NCI-H524 treated with DMSO at 0.1 percent for 48 hours (cell line): ENCODE measurements at regions not wholly inside any gene's neighbourhood (a gene's known extent, or its start where the extent isn't known, plus 50 kb on each side); places are given as distances from the start of the nearest gene placed in this dataset.
"Not testable (repeated sequence)": the region's sequence is repeated elsewhere in the genome, so short reads cannot be mapped to it uniquely, and the experiment has no call there.

ENCODE experiments used
- DNase-seq: peaks from one replicate; lab custom pipeline; 2025; lab: John Stamatoyannopoulos, UW

DNA sequence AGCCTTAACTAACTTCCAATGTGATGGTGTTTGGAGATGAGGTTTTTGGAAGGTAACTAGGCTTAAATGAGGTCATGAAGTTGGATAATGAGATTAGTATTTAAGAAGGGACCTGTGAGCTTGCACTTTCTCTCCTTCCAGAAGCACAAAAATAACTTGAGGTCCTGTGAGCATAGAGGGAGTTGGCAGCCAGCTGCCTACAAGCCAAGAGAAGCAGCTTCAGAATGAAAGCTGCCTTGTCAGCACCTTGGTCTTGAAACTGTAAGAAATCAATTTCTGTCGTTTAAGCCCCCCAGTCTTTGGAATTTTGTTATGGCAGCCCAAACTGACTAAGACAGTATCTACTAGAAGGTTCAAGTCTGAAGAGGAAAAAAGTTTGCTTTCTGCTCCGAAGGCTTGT lies 280.2 kb upstream of the GALNTL6 start:
- DNase-seq = no peak

DNA sequence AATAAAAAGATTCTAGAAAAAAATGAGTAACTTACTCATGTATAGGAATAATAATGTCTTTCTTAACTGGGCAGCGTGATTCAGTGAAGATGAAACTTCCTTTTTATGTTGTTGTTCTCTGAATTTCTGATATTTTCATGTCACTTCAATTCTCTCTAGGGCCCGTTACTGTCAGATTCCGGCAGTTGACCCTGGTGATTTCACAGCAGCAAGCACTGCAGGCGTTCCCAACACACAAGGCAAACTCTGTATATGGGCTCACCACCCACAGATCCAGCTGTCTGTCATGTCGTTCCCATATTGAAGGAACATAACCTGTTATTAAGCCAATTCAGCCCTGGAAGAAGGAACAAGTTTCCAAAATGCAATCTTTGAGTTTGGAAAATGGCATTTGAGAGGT lies 288.3 kb upstream of the GALNTL6 start:
- DNase-seq = no peak

DNA sequence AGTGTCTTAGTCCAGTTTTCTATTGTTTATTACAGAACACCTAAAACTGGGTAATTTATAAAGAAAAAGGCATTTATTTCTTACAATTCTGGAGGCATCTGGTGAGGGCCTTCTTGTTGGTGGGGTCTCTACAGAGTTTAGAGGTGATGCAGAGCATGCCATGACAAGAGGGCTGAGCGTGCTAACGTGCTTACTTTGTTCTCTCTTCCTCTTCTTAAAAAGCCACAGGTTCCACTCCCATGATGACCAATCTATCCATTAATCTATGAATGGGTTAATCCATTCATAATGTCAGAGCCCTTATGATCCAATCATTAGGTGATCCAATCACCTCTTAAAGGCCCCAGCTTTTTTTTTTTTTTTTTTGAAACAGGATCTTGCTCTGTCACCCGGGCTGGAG lies 291.5 kb upstream of the GALNTL6 start:
- no peak for DNase-seq

DNA sequence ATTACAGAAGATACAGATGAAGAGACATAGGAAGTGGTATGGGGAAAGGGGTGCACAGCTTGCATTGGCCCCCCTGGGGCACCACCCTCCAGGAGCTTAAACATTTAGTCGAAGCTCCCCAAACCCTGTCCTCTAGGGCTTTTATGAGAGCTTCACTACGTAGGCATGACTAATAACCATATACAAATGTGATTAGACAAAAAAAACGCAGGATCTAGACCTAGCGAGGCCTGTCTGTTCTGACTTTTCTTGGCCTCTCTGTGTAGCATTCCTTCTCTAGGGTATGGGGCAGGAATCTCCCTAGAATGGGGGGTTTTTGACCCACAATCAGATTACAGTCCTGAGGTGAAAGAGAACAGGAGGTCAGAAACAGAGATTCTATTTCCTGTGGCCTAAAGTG lies 293.7 kb upstream of the GALNTL6 start:
- no peak for DNase-seq

DNA sequence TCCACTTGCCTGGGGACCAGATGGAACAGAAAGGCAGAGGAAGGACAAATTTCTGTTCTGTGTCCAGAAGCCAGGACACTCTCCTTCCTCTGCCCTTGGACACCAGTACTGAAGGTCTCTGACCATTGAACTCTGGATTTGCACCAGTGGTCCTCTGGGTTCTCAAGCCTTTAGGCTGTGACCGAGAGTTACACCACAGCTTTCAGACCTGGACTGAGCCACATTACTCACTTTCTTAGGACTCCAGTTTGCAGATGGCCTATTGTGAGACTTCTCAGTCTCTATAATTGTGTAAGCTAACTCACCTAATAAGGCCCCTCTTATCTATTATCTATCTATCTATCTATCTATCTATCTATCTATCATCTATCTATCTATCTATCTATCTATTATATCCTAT lies 295.3 kb upstream of the GALNTL6 start:
- DNase-seq = no peak

DNA sequence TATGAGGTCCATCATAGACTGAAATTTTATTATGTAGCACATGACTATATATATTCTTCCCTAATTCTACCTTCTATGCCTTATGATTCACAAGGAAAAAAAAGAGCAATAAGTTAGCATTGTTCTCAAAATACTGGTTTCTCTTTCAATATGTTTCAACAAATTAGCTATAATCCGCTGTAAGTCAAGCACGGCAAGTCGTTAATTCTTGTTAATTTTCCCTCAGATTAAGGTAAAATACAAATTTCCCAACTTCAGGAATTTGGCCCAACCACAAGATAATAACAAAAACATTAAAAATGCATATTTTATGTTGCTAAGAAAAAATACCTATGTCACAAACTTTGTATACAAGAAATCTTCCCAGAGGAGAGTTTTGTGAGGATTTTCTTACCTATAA lies 296.5 kb upstream of the GALNTL6 start:
- no peak for DNase-seq

DNA sequence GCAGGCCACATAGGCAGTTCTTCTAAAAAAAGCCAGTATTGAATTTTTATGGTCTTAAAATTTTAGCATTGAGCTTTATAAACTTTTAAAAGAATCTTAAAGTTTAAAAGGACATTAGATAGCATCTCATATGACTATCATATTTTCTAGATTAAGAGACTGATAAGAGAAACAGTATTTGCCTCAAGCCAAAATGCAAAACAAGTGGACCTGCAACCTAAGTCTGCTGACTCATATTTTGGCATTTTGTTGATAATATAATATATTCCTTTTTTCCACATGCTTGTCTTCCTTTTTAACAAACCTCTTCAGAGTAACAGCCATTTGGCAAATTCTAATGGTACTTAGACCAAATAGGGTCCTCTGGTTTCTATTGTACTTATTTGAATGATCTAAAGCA lies 328.5 kb upstream of the GALNTL6 start:
- no peak for DNase-seq

DNA sequence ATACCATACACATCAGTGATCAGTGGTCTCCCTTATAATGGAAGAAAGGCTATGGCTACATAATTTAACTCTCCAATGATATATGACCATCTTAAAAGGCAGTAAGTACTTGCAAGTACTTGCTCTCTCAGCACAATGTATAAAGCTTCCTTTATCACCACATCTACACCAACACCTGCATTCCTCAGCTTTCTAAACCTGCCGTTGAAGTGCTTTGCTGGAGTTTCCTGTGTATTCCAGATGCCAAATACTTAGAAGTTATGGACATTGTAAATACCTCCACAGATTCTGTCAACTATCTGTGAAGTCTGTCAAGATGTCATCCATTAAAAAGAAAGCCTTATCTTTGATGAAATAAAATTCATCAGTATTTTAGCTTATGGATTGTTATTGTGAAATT lies 335.0 kb upstream of the GALNTL6 start:
- DNase-seq = no peak

DNA sequence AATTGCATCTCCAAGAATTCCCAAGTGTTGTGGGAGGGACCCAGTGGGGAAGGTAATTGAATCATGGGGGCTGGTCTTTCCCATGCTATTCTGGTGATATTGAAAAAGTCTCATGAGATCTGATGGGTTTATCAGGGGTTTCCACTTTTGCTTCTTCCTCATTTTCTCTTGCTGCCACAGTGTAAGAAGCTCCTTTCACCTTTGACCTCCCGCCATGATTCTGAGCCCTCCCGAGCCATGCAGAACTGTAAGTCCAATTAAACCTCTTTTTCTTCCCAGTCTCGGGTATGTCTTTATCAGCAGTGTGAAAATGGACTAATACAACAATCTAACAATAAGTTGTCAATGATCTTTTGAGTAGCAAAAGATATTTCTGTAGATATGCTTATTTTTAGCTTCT lies 338.1 kb upstream of the GALNTL6 start:
- DNase-seq = not testable (repeated sequence)

DNA sequence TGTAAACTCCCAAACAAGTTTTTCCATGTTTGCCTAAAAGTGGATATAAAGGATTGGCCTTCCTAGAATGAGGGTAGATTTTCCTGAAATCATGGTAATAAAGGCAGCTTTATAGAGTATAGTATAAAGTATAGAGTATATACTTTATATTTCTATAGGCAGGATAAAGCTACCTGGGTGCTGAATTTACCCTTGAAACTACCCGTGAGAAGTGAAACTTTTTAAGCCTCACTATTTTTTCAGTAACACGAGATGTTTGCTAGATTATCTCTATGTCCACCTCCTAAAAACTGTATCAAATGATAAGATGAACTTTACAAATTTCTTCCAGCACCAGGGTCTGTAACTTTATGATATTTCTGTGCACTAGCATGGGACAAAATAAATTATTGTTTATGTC lies 340.0 kb upstream of the GALNTL6 start:
- DNase-seq = no peak

DNA sequence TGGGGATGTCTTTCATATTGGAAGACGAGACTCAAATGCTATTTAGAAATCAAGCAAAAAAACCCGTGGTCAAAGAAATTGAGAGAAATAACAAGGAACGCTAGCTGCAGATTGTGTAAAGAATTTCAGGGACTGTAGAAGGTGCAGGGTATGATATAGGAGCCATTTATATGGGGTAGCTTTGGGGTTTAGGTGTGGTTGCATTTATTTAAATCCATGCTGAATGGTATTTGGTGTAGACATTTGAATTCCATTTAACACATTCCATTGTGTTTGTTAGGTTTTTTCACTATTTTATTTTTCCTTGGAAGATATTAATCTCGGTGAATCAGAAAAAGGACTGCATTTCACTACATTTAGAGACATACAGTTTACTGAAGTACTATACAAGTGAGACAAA lies 341.0 kb upstream of the GALNTL6 start:
- DNase-seq = no peak

DNA sequence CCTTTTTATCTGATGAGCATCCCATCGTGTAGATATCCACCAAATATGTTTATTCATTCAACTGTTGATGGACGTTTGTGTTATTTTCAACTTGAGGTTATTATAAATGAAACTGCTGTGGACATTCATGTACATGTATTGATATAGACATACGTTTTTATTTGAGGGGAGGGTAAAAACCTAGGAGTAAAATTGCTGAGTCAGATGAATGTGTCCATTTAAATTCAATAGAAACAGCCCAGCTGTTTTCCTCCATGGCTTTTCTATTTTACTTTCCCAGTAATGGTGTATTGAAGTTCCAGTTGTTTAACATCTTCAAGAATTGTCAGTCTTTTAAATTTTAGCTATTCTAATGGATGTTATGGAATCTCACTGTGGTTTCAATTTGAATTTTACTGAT lies 348.7 kb upstream of the GALNTL6 start:
- no peak for DNase-seq

DNA sequence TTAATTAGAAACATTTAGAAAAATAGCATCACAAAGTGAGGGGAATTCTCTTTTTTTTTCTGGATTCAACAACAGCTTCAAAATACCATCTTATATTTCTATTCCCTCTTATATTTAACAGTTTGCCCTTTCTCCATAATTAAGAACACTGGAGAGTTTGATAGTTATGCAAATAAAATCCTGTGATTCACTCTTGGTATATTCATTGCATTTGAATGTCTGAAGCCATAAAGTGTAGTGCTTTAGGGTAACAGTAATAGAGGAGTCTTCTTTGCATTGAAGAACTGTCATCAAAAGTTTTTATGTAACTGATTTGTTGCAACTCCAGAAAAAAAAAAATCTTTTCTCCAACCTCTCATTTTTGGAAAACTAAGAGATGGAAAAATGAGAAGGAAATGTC lies 352.0 kb upstream of the GALNTL6 start:
- no peak for DNase-seq

DNA sequence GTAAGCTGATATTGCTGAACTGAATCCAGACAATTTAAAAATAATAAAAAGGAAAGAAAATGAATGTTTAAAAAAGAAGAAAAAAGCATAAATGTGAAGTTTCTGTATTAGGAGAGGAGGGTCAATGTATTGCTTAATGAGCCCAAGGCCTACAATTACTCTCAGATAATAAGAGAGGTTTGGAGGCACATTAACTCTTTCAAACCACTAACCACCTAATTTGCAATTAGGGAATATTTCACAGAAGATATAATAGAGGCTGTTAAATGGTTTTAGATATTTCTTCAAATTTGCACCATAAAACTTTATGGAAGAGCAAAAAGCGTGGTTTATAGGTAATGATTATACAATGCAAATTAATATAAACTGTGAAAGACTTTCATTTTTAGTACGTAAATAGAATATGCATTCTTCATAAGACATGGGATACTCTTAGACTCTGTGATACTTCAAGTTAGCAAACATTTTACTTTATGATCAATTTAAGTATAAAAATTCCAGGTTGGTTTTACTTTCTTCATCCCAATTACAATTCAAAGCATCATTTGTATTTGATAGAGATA lies 364.2 kb upstream of the GALNTL6 start:
- DNase-seq = no peak

DNA sequence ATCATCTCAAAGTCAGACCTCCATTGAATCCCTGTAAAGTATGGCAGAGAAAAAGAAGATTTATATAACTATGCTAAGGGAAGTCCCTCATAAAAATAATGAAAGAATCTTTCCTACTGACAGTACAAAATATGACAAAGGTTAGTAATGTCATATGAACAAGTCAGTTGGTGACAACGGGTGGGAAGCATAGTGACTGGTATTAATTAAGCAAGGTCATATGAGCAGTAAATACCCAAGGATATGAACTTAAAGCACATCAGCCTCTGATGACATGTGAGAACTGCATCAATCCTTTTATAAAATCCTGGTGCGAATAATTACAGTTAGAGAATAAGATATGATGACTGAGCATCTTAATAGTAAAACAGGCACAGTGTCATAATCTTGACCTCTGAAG lies 364.8 kb upstream of the GALNTL6 start:
- no peak for DNase-seq

DNA sequence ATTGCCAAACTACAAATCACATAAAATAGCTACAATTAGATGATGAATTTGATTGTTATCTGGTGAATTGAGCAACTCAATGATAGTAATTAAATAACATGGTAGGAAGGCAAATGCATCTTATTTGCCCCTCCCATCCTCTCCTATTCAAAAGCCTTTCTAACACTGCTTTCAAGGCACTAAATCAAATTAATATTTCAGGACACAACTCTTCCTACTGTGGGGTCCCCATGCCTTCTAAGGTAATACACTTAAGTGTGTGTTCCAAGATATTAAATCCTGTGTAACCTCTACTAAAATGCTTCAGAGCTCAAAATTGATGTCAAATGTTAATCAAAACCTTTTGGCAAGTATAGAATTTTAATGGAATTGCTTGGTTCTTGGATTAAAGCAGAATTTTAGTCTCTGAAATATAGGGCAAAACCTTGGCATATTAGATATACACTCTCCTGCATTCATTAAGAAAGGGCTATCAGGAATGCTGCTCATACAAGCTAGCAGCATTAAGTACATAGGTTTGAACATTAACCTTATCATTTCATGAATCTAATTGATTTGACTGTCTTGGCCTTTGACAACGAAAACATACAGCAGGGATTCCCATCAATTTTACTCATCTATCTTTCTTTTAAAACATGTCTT lies 371.8 kb upstream of the GALNTL6 start:
- no peak for DNase-seq

DNA sequence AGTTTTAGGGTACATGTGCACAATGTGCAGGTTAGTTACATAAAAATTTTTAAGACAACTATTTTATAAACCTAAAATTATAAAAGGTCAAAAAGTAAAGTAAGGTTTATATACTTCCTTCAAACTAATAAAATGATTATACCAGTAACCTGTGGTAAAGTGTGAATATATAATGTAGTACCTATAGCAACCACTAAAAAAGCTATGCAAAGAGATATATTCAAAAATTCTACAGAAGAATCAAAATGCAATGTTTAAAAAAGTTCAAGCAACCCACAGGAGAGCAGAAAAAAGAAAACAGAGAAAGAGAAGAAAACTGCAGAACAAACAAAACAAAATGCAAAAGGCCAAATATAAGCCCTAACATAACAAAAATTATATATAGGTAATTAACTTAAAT lies 379.5 kb upstream of the GALNTL6 start:
- no peak for DNase-seq

DNA sequence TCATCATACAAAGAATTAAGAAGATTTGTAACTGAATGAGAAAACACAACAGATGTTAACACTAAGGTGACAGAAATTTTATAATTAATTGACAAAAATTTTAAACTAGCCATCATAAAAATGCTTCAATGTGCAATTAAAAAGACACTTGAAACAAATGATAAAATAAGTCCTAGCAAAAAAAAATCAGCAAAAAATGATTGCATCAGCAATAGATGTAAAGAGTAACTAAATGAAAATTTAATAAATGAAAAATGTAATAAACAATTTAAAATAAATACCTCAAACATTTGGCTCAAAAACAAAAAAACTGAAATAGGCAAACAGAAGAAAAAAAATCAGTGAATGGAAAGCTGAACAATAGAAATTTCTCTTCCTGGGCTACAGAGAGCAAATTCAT lies 380.7 kb upstream of the GALNTL6 start:
- no peak for DNase-seq

DNA sequence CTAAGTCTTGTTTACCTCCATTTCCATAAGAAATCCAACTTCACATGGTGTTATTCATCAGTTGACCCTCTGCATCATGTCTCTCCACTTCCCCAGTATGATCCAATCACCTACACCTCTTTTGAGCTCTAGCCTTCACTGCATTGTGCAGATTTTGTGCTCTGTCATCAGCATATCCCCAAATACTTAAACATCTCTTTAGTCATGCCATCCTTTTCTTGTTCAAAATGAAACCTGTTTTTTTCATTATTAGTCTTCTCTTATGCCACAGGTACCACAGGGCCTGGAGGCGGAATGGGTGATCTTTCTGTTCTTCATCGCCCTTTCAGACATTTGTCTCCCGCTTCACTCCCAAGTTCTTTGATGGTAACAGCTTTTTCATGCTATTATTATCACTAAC lies 382.7 kb upstream of the GALNTL6 start:
- no peak for DNase-seq

DNA sequence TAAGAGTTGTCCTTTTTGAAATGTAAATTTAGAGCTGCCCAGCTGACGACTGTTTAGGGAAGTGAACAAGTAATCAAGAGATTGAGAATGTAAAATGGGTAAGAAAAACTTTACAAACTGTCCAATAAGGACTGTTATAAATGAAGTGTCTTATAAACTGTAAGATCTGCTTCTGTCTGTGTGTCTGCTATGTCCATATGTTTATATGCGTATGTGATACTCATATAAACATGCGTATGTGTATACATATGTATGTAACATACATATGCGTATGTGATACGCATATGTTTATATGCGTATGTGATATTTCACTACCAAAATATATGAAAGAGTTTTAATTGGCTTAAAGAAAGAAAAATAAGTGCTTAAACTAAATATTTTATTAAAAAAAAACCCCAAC lies 416.0 kb upstream of the GALNTL6 start:
- no peak for DNase-seq

DNA sequence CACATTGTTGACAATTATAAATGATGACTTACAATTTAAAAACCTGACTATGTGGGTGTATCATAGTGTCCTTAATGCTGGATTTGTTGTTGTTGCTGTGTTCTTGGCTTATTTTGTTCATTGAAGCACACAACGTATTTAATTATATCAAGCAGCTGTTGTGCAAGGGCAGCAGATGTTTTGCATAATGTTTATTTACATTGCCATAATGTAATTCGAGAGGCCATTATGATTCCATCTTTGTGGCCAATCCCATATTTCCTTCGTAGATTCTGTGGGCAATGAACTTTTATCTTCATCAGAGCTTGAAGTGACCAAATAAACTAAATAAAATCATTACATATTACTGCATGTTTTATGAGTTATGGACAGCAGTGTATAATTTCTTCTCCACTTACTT lies 422.6 kb upstream of the GALNTL6 start:
- DNase-seq = peak; percentile 19

DNA sequence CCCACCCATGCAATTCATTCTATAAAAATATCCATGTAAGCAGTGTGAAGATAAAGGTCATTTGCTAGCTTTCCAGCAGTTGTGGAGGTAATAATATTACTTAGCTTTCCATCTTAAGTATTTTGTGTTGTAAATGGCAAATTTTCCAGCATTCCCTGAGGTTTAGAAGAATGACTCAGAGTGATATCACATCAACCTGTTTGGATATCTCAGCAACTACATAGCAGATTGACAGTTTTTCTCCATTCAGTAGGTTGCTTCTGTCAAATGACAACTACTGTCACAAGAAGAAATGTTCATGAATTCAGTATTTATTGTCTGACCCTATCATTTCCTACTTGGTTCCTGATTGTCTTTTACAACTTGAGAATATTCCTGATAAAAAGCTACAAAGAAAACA lies 434.9 kb upstream of the GALNTL6 start:
- no peak for DNase-seq

DNA sequence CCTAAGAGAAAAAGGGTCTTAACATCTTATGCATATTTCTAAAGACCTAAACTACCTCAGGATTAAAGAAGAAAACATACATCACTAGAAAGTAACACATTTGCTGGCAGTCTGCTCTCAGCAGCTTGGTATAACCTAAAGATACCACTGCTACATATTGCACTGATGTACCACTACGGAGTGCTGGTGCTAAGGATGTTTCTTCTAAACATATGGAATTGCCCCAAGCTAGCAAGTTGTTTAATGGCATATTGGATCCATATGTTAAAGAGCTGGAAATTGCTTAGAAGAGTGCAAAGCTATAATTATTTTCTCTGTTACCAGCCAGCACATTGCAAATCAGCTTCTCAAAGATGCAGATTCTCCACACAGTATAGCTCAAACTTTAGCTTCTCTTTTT lies 436.5 kb upstream of the GALNTL6 start:
- no peak for DNase-seq

DNA sequence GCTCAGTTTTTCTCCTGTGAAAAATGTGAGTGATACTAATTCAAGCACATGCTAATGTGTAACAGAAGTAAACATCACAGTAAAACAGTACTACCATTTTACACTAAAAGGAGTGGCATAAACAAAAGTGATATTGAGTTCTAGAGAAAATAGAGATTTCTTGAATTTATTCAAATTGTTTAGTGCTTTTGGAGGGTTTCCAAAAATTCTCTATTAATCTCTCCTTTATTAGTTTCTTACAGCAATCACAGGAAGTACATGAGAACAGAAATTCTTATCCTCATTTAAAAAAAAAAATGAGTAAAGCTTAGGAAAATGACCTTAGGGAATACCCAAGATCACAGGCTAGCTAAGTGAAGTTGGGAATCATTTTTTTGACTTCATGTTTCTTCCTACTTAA lies 459.7 kb upstream of the GALNTL6 start:
- no peak for DNase-seq

DNA sequence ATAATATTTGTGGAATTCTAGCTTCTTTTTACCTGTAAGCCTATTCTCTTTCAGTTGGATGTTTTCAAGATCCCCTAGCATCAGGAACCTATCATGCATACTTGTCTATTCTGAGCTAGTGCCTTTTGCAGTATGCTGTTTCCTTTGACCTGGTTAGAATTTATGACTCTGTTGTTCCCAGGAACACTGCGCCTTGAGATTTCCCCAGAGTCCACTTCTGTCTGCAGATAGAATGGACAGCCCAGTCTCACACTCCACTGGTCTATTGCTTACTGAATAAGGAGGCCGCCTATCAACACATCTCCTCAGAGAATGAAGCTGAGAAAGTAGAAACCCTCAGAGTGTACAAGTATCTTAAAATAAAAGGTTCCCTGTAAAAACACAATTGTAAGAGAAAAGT lies 465.1 kb upstream of the GALNTL6 start:
- DNase-seq = no peak
